ENCODE measurements at regions not wholly inside any gene's neighbourhood (a gene's known extent, or its start where the extent isn't known, plus 50 kb on each side); places are given as distances from the start of the nearest gene placed in this dataset.
A peak's percentile ranks its signal among the peaks of the same experiment; 100 is the strongest.

DNA sequence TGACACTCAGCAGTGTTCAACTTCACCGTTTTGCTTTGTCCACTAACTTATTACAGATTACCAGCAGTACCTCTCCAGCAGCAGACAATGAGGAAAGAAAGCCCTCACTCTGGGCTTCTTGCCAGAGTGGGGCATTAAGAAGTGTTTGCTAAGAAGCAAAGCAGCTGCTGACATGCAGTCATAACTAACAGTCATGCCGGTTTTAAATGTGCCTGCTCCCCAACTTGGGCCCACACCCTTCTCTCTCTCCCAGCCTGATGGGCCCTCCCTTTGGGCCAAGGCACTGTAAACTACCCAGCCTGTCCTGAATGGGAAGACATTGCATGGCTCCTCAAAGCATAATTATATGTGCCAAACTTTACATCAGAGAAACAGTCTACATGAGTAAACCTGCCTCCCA, 54.6 kb upstream of the HHIP start:
- H4K8ac ChIP-seq (ENCODE audit: low read depth in 2 of 2, low read length in 2 of 2) = no peak overlapping the region
- no peak overlapping the region for H3K9ac ChIP-seq (ENCODE audit: low read depth, low read length)
- H3K9me1 ChIP-seq (ENCODE audit: insufficient read depth, low read length) = no peaks in the 10 kb centered on the region
- H3K4me2 ChIP-seq (ENCODE audit: low read depth, low read length) = no peak overlapping the region
- peak overlapping the region; percentile 2 for H2AFZ ChIP-seq (replicated peaks; ENCODE audit: low read length, poor library complexity)
- no peak overlapping the region for H3K56ac ChIP-seq (ENCODE audit: extremely low read depth, insufficient read depth, low read length)
- no peak overlapping the region for H2BK120ac ChIP-seq (ENCODE audit: low read depth, low read length)
- no peaks in the 10 kb centered on the region for H3K79me1 ChIP-seq (ENCODE audit: low read depth in 1 of 2, low read length in 2 of 2)
- H3K36me3 ChIP-seq (ENCODE audit: control insufficient read depth, insufficient read depth, low read length) = no peaks in the 10 kb centered on the region
- no peak overlapping the region for H3K27ac ChIP-seq (ENCODE audit: insufficient read depth, low read length)
- H2BK5ac ChIP-seq (ENCODE audit: low read depth, low read length, poor library complexity, severe bottlenecking) = peak overlapping the region; percentile 2
- no TSS peak for BruUV-seq (replicated peaks)
- peaks cover 2% of the 10 kb centered on the region; the same call in 1 of the 2 replicates for H3K4me1 ChIP-seq (ENCODE audit: control insufficient read depth, insufficient read depth, low read length)
- H3K4me3 ChIP-seq (ENCODE audit: insufficient read depth, low read depth, low read length) = no peak overlapping the region
- H2AK9ac ChIP-seq (replicated peaks; ENCODE audit: low read depth, low read length, poor library complexity) = no peak overlapping the region
- ChIA-PET POLR2A (ENCODE audit: unreplicated experiment) (no interaction called here), CTCF (no interaction called here)
- H3K14ac ChIP-seq (replicated peaks; ENCODE audit: low read depth, low read length) = no peak overlapping the region
- ATAC-seq (ENCODE audit: low read depth) = peak; percentile 79
- H3K23ac ChIP-seq (ENCODE audit: low read depth, low read length) = no peak overlapping the region
- H3K9me3 ChIP-seq (ENCODE audit: control insufficient read depth, insufficient read depth, low read length) = no peaks in the 10 kb centered on the region
- H2AK5ac ChIP-seq (ENCODE audit: low read depth, low read length) = no peak overlapping the region
- in situ Hi-C loops (cut with MboI; ENCODE audit: low sequenced_read_pairs) (no loop called here), intact Hi-C loops (cut with micrococcal nuclease) (no loop called here), dilution Hi-C loops (cut with HindIII; ENCODE audit: low sequenced_read_pairs, unreplicated experiment) (no loop called here)
- no peak overlapping the region for H4K91ac ChIP-seq (ENCODE audit: insufficient read depth, low read depth, low read length)
- no peak overlapping the region for H2BK15ac ChIP-seq (ENCODE audit: low read depth, low read length)
- no peak for TF ChIP-seq SMC3 (IDR thresholded peaks at IDR 0.05; ENCODE audit: low read depth, low read length)
- no peak for TF ChIP-seq NFE2L2 (IDR thresholded peaks at IDR 0.05; ENCODE audit: low read depth, low read length)
- no CpG with 5 or more reads among the region's 2 CpGs for WGBS, 2 experiments (ENCODE audit: extremely low coverage in 2 of 2, insufficient read length in 1 of 2)
- H4K20me1 ChIP-seq (ENCODE audit: insufficient read depth, low read length) = no peaks in the 10 kb centered on the region
- peak overlapping the region; percentile 25; the same call in 1 of the 2 replicates for H3K18ac ChIP-seq (ENCODE audit: low read depth, low read length)
- H2BK20ac ChIP-seq (ENCODE audit: low read depth, low read length) = no peak overlapping the region
- peak; percentile 89 for DNase-seq
- no peak overlapping the region for H3K4ac ChIP-seq (ENCODE audit: low read depth, low read length)
- H4K5ac ChIP-seq (ENCODE audit: low read depth, low read length) = peak overlapping the region; percentile 32; the same call in 1 of the 2 replicates
- no peaks in the 10 kb centered on the region for H3K27me3 ChIP-seq (ENCODE audit: control insufficient read depth, insufficient read depth, low read length)
